ENCODE measurements at regions not wholly inside any gene's neighbourhood (a gene's known extent, or its start where the extent isn't known, plus 50 kb on each side); places are given as distances from the start of the nearest gene placed in this dataset.
A peak's percentile ranks its signal among the peaks of the same experiment; 100 is the strongest.

DNA sequence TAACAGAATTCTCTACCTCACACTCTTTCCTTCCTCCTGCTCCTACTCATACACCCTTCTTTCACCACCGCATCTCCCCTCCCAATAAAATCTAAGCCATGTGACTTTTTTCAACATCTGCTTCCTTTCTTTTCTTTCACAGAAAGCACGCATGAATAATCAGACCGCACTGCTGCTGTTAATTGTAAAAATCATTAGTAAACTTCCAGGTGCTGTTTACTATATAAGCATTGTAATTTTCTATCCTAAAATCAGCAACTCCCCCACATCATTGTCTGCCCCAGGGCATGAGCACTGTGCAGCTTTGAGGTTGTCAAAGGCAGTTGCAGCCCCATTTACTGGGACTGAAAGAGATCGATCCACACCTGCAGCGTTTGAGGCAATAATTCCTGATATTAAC, 782.6 kb upstream of the ID2 start (continued):
- TF ChIP-seq PHF8 (IDR thresholded peaks at IDR 0.05; ENCODE audit: borderline replicate concordance, low read depth) (no peak), TFCP2L1 (CRISPR knock-in tag; IDR thresholded peaks at IDR 0.05) (no peak)

DNA sequence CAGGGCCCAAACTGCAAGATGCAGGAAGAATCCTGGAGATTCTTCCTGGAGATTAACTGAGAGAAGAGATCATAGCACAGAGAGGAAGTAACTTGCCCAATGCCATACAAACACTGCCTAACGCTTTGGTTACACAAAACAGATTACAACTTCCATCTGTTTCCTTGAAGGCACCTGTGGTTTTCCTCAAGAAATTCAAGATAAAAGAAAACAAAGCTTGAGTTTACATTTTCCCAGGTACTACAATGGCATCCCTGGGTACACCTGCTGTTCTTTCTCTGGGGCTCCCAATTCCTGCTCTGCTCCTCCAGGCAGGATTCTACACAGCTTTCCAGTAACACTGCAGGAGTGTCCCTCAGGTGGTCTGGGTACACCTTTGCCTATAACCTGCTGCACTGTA, 781.9 kb upstream of the ID2 start:
- H3K4me1 ChIP-seq: no peaks in the 10 kb centered on the region
- FAIRE-seq (no peak), DNase-seq (ENCODE audit: low read depth in 1 of 2, low spot score in 1 of 2) (no peak), ATAC-seq (no peak)
- H3K9me3 ChIP-seq: no peaks in the 10 kb centered on the region
- TF ChIP-seq JUNB (IDR thresholded peaks at IDR 0.05) (no peak), RARB (CRISPR knock-in tag; IDR thresholded peaks at IDR 0.05) (no peak), CEBPB (IDR thresholded peaks at IDR 0.05) (no peak), NFE2L2 (conservative IDR thresholded peaks at IDR 0.05; ENCODE audit: low read length) (no peak), USF2 (IDR thresholded peaks at IDR 0.05) (no peak), CBX8 (IDR thresholded peaks at IDR 0.05) (no peak), GATA3 (IDR thresholded peaks at IDR 0.05; ENCODE audit: borderline replicate concordance) (no peak), REST (IDR thresholded peaks at IDR 0.05) (no peak), ESRRA (IDR thresholded peaks at IDR 0.05; ENCODE audit: borderline replicate concordance, low read length) (no peak)
- TF ChIP-seq, protein P1, sequence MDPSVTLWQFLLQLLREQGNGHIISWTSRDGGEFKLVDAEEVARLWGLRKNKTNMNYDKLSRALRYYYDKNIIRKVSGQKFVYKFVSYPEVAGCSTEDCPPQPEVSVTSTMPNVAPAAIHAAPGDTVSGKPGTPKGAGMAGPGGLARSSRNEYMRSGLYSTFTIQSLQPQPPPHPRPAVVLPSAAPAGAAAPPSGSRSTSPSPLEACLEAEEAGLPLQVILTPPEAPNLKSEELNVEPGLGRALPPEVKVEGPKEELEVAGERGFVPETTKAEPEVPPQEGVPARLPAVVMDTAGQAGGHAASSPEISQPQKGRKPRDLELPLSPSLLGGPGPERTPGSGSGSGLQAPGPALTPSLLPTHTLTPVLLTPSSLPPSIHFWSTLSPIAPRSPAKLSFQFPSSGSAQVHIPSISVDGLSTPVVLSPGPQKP (IDR thresholded peaks at IDR 0.05; ENCODE audit: low read depth, low read length): no peak
- TF ChIP-seq, protein P2, sequence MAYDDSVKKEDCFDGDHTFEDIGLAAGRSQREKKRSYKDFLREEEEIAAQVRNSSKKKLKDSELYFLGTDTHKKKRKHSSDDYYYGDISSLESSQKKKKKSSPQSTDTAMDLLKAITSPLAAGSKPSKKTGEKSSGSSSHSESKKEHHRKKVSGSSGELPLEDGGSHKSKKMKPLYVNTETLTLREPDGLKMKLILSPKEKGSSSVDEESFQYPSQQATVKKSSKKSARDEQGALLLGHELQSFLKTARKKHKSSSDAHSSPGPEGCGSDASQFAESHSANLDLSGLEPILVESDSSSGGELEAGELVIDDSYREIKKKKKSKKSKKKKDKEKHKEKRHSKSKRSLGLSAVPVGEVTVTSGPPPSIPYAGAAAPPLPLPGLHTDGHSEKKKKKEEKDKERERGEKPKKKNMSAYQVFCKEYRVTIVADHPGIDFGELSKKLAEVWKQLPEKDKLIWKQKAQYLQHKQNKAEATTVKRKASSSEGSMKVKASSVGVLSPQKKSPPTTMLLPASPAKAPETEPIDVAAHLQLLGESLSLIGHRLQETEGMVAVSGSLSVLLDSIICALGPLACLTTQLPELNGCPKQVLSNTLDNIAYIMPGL (CRISPR knock-in tag; IDR thresholded peaks at IDR 0.05; ENCODE audit: borderline replicate concordance): no peak
- H3K4me2 ChIP-seq: no peak overlapping the region
- 57% methylated on average over 1 of the region's 1 CpG for WGBS (ENCODE audit: missing lambda C conversion rate)
- H3K27ac ChIP-seq: no peak overlapping the region
- POLR2A ChIA-PET: no interaction called here
- H3K4me3 ChIP-seq: no peak overlapping the region
- CTCF ChIA-PET: no interaction called here

DNA sequence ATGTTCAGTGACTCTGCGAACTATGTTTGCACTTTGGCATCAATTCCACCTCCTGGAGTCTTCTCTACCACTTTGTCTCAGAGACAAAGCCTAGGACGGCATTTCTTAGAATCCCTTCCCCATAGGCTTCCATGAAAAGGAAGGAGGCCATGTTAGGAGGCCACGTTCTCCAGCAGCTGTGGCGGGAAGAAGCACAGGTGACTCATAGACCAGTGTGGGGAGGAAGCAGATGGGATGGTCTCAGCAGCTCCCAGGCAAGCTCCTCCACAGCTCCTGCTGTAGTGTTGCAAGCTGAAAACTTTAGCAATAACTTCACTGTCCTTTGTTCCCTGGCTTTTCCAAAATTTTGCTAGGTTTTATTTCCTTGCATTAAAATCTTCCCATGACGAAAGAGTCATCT, 781.3 kb upstream of the ID2 start:
- TF ChIP-seq CHD2 (IDR thresholded peaks at IDR 0.05; ENCODE audit: low read length, partially characterized antibody): no peak
- TF ChIP-seq E2F6 (IDR thresholded peaks at IDR 0.05; ENCODE audit: borderline replicate concordance, low read depth): 0 out of 2 replicates have a peak, but pooled peaks have one; percentile 18
- FAIRE-seq: no peak

More for the DNA sequence above, 781.3 kb upstream of the ID2 start:
- 47% methylated on average over 5 of the region's 5 CpGs for WGBS (ENCODE audit: missing lambda C conversion rate)
- ChIA-PET POLR2A (no interaction called here), CTCF (no interaction called here)
- Histone ChIP-seq H3K4me2 (no peak overlapping the region), H3K4me1 (no peaks in the 10 kb centered on the region), H3K4me3 (no peak overlapping the region), H3K27ac (no peak overlapping the region), H3K9me3 (no peaks in the 10 kb centered on the region)
- no peak for DNase-seq (ENCODE audit: low read depth in 1 of 2, low spot score in 1 of 2)
- no peak for ATAC-seq
